Subcutaneous abdominal adipose tissue (tissue), 5 donors: ENCODE measurements at regions not wholly inside any gene's neighbourhood (a gene's known extent, or its start where the extent isn't known, plus 50 kb on each side); places are given as distances from the start of the nearest gene placed in this dataset.
"Not testable (repeated sequence)": the region's sequence is repeated elsewhere in the genome, so short reads cannot be mapped to it uniquely, and the experiment has no call there.

Experiments used
- H3K27ac ChIP-seq: one replicate; pipeline ENCODE4 v1.7.0; 2013; ENCODE audit warnings: low read depth, mild to moderate bottlenecking, inconsistent platforms, low read length, moderate library complexity
- H3K27me3 ChIP-seq, 5 donors: one replicate each; pipeline ENCODE4 v1.7.0; 2013; ENCODE audit warnings: low read length in 5 of 5, inconsistent platforms in 1 of 5; ENCODE audit not compliant: control insufficient read depth in 5 of 5, insufficient read depth in 4 of 5
- H3K36me3 ChIP-seq, 5 donors: one replicate each; pipeline ENCODE4 v1.7.0; 2013; ENCODE audit warnings: low read length in 5 of 5; ENCODE audit not compliant: control insufficient read depth in 5 of 5, insufficient read depth in 5 of 5
- H3K4me1 ChIP-seq, 5 donors: one replicate each; pipeline ENCODE4 v1.7.0; 2013; ENCODE audit warnings: low read length in 5 of 5, mild to moderate bottlenecking in 3 of 5, moderate library complexity in 1 of 5; ENCODE audit not compliant: control insufficient read depth in 5 of 5, insufficient read depth in 5 of 5
- H3K4me3 ChIP-seq, 5 donors: one replicate each; pipeline ENCODE4 v1.7.0; 2013; ENCODE audit warnings: low read length in 5 of 5, low read depth in 1 of 5
- H3K9ac ChIP-seq, 5 donors: one replicate each; pipeline ENCODE4 v1.7.0; 2013; ENCODE audit warnings: low read length in 5 of 5, mild to moderate bottlenecking in 4 of 5, moderate library complexity in 3 of 5
- H3K9me3 ChIP-seq, 5 donors: one replicate each; pipeline ENCODE4 v1.7.0; 2013; ENCODE audit warnings: low read length in 5 of 5; ENCODE audit not compliant: control insufficient read depth in 5 of 5
- donor health status: healthy.
- donor health status: healthy.
- donor health status: healthy.
- donor health status: healthy.
- donor health status: healthy.

GRCh38 chr12:105892362-105892910 is 246.3 kb downstream of the NUAK1 start:
- H3K4me1 ChIP-seq: no peaks in the 10 kb centered on the region
- H3K27me3 ChIP-seq: no peaks in the 10 kb centered on the region
- H3K36me3 ChIP-seq: no peaks in the 10 kb centered on the region
- peaks cover 0 to 4% (median 0%) of the 10 kb centered on the region in 5 donors for H3K9me3 ChIP-seq
- H3K9ac ChIP-seq: no peak overlapping the region
- no peak overlapping the region for H3K27ac ChIP-seq
- H3K4me3 ChIP-seq: no peak overlapping the region

DNA sequence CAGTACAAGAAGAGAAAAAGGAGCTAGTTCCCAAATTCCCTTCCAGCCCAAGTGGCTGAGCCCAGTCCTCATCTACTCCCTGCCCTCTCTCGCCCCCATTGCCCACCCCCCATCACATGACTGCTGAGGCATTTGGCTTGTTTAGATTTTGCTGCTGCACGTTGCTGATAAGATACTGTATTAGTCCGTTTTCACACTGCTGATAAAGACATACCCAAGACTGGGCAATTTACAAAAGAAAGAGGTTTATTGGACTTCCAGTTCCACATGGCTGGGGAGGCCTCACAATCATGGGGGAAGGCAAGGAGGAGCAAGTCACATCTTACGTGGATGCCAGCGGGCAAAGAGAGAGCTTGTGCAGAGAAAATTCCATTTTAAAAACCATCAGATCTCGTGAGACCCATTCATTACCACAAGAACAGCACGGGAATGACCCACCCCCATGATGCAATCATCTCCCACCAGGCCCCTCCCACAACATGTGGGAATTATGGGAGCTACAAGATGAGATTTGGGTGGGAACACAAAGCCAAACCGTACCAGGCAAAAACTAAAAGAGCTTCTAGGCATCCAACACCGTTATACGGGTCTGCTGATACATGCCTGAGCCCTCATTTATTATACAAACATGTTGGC is 243.4 kb downstream of the NUAK1 start:
- H3K27ac ChIP-seq, H3K36me3 ChIP-seq, H3K9ac ChIP-seq, H3K4me1 ChIP-seq, H3K9me3 ChIP-seq, H3K27me3 ChIP-seq, H3K4me3 ChIP-seq: not testable (repeated sequence)

- no peaks in the 10 kb centered on the region for H3K36me3 ChIP-seq
- H3K27ac ChIP-seq: no peak overlapping the region
- no peaks in the 10 kb centered on the region for H3K27me3 ChIP-seq
- no peaks in the 10 kb centered on the region for H3K9me3 ChIP-seq
- no peaks in the 10 kb centered on the region for H3K4me1 ChIP-seq
- H3K9ac ChIP-seq: no peak overlapping the region
- H3K4me3 ChIP-seq: no peak overlapping the region
Observed at GRCh38 chr12:105897311-105897725, 241.4 kb downstream of the NUAK1 start.

- not testable (repeated sequence) for H3K9ac ChIP-seq, H3K4me1 ChIP-seq, H3K4me3 ChIP-seq, H3K27me3 ChIP-seq, H3K9me3 ChIP-seq, H3K27ac ChIP-seq, H3K36me3 ChIP-seq
Observed at GRCh38 chr12:105898271-105898670, 240.5 kb downstream of the NUAK1 start.

DNA sequence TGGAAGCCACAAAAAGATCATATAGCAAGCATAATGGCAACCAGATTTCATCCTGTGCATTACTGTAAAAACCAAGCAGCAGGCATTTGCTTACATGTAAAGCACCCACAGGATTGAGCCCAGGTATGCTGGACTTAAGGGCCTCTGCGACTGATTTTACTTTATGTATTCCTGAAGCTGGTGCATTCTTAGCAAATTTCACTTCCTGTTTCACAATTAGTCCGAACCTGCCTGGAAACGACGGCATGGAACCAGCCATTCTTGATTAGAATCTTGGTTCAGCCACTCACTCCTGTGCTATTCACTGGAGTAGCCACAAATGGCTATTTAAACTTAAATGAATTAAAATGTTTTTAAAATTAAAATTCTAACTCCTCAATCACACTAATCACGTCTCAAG is 239.2 kb downstream of the NUAK1 start:
- H3K36me3 ChIP-seq: no peaks in the 10 kb centered on the region
- H3K27me3 ChIP-seq: no peaks in the 10 kb centered on the region
- H3K9me3 ChIP-seq: no peaks in the 10 kb centered on the region
- H3K27ac ChIP-seq: no peak overlapping the region
- no peak overlapping the region for H3K9ac ChIP-seq
- H3K4me3 ChIP-seq: no peak overlapping the region
- no peaks in the 10 kb centered on the region for H3K4me1 ChIP-seq

DNA sequence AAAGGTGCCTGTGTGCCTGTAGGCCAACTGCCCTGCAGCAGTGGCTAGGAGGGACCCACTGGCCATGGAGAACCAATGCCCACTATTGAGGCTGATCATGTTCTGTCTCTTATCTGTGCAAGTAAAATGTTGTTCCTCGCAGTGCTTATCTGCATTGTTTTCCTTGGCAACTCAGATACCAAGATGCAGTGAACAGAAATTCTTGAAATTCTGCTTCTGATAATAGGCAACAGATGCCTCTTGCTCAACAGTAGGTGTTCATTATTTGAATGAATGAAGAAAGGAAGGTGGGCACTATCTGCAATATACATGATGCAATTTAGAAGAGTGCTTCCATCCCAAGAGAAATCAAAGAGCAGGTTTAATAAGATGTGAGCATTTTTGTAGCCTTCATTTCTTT is 232.2 kb downstream of the NUAK1 start:
- Histone ChIP-seq H3K9ac (no peak overlapping the region), H3K4me3 (no peak overlapping the region), H3K27ac (no peak overlapping the region), H3K4me1 (no peaks in the 10 kb centered on the region), H3K36me3 (no peaks in the 10 kb centered on the region), H3K27me3 (no peaks in the 10 kb centered on the region), H3K9me3 (no peaks in the 10 kb centered on the region)

- Histone ChIP-seq H3K9me3 (peaks cover 0 to 4% (median 0%) of the 10 kb centered on the region in 5 donors), H3K9ac (no peak overlapping the region), H3K36me3 (no peaks in the 10 kb centered on the region), H3K4me3 (no peak overlapping the region), H3K4me1 (no peaks in the 10 kb centered on the region), H3K27me3 (no peaks in the 10 kb centered on the region), H3K27ac (no peak overlapping the region)
Observed at GRCh38 chr12:105907982-105908381, 230.8 kb downstream of the NUAK1 start.

DNA sequence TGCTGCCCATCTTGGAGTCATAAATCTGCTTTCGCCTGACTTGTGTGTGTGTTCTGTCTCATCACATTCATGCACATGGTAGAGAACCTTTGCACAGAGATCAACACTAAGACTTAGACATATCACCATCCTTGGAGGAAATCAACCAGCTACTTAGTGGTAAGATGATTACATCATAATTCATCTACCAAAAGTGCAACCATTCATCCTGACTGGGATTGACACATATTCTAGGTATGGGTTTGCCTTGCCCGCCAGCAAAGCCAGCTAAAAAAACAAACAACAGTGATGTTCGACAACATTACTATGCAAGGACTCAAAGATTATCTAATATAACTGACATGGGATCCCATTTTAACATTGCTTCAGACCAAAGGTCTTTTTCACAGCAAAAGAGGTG is 228.7 kb downstream of the NUAK1 start:
- H3K4me1 ChIP-seq: no peaks in the 10 kb centered on the region
- no peak overlapping the region for H3K27ac ChIP-seq
- H3K9me3 ChIP-seq: peaks cover 0 to 4% (median 0%) of the 10 kb centered on the region in 5 donors
- no peaks in the 10 kb centered on the region for H3K36me3 ChIP-seq
- no peaks in the 10 kb centered on the region for H3K27me3 ChIP-seq
- no peak overlapping the region for H3K4me3 ChIP-seq
- no peak overlapping the region for H3K9ac ChIP-seq

DNA sequence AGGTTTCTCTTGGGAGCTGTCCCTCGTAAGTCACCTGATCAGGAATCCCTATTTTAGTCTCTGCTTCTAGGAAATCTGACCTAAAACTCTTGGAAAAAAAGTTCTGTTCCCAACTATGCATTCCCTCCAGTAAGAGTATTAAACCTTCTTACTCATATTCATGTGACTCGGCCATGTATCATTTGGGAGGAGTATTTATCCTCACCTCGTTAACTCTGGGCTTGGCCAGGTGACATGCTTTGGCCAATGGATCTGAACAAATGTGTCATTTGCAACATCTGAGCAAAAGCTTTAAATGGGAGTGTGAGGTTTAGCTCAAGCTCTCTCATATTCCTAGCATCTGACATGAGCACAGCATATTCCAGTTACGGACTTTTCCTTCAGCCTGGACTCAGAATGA is 226.8 kb downstream of the NUAK1 start:
- no peak overlapping the region for H3K27ac ChIP-seq
- no peaks in the 10 kb centered on the region for H3K36me3 ChIP-seq
- peaks cover 0 to 4% (median 0%) of the 10 kb centered on the region in 5 donors for H3K9me3 ChIP-seq
- no peak overlapping the region for H3K9ac ChIP-seq
- H3K27me3 ChIP-seq: no peaks in the 10 kb centered on the region
- H3K4me1 ChIP-seq: no peaks in the 10 kb centered on the region
- no peak overlapping the region for H3K4me3 ChIP-seq

DNA sequence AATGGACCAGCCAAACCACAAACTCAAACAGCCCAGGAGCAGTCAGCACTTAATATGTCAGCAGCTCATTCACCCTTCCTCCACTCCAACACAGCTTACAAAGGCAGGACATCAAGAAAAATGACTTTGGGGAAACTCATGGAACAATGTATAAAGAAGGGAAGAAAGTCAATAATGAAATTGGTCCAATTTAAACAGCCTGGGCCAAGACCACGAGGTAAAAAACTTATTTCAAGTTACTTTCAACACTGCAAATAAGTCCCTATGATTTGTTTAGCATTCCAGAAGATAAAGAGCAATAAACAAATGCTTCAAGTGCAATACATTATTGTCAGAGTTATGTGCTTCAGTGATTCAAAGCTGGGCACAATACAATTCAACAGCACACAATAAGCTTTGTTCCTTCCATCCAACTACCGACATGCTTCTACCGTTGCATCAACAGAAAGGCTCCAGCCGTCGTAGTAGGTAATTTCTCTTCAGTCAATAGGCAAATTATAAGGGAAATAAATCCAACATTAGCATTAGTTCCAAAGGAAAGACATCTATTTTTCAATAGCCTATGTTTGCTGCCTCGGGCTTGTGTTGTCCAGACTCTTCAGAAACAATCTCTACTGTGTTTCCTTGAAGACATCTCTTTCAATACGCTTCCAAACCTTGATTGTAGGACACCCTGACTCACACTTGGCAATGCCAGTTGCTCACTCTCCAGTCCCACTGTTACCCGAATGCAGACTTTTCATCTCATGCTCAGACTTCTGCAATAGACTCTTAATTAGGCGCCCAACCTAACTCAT is 225.7 kb downstream of the NUAK1 start:
- no peak overlapping the region for H3K27ac ChIP-seq
- no peaks in the 10 kb centered on the region for H3K27me3 ChIP-seq
- peaks cover 0 to 4% (median 0%) of the 10 kb centered on the region in 5 donors for H3K9me3 ChIP-seq
- no peak overlapping the region for H3K9ac ChIP-seq
- H3K36me3 ChIP-seq: no peaks in the 10 kb centered on the region
- no peak overlapping the region for H3K4me3 ChIP-seq
- H3K4me1 ChIP-seq: no peaks in the 10 kb centered on the region
